ENCODE measurements at regions not wholly inside any gene's neighbourhood (a gene's known extent, or its start where the extent isn't known, plus 50 kb on each side); places are given as distances from the start of the nearest gene placed in this dataset.

DNA sequence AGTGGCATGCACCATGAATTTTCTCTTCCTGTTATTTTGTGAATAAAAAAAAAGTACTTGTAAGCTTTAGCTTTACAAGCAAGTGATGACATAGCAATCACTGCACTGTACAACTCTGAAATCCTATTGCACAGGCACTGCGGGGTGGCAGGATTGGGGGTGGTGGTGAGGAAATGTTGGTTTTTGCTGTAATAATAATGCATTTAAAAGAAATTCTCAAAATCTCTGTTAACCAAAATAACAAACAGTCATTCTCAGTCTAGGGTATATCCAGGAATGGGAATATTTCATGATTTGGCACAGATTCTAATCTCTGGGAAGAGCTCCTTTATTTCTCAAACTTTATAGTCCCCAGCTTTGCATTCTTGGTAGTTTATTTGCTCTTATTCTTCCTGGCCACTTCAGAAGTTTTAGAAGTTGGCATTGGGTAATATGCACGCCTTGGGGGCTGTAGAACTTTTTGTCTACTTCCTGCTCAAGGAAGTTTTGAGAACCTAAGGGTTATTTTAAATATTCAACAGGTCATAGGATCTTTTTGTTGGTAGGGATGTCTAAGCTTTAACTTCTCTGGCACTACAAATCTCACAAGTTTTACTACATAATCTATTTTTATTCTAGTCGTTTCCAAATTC, 353.0 kb upstream of the KLF12 start:
- 34 to 35% methylated on average over 3 of the region's 3 CpGs for WGBS, 2 donors
- H3K27ac ChIP-seq (ENCODE audit: low read depth in 1 of 2, low read length in 2 of 2) = no peak overlapping the region
- ATAC-seq (ENCODE audit: low FRiP score) = no peak

GRCh38 chr13:74485757-74486156, 351.6 kb upstream of the KLF12 start:
- H3K9me3 ChIP-seq (ENCODE audit: control insufficient read depth, low read length) = no peaks in the 10 kb centered on the region
- H3K36me3 ChIP-seq (ENCODE audit: control insufficient read depth in 1 of 2, insufficient read depth in 2 of 2, low read length in 1 of 2) = no peaks in the 10 kb centered on the region
- WGBS, 2 donors = 86 to 95% methylated on average over 1 of the region's 1 CpG
- H3K4me3 ChIP-seq (ENCODE audit: low read length in 2 of 2) = no peak overlapping the region
- no peaks in the 10 kb centered on the region for H3K4me1 ChIP-seq (ENCODE audit: control insufficient read depth in 1 of 2, insufficient read depth in 2 of 2, low read length in 2 of 2)
- ATAC-seq (ENCODE audit: low FRiP score) = no peak
- intact Hi-C loops (cut with DNase I) = no loop called here
- no peak overlapping the region for H3K27ac ChIP-seq (ENCODE audit: low read depth in 1 of 2, low read length in 2 of 2)
- H3K27me3 ChIP-seq (ENCODE audit: control insufficient read depth in 1 of 2, insufficient read depth in 2 of 2, low read length in 1 of 2) = no peaks in the 10 kb centered on the region
- DNase-seq = no peak

More for the DNA sequence above, 353.0 kb upstream of the KLF12 start:
- no peak for DNase-seq
- H3K4me3 ChIP-seq (ENCODE audit: low read length in 2 of 2) = no peak overlapping the region
- intact Hi-C loops (cut with DNase I) = no loop called here
- no peaks in the 10 kb centered on the region for H3K9me3 ChIP-seq (ENCODE audit: control insufficient read depth, low read length)
- no peaks in the 10 kb centered on the region for H3K4me1 ChIP-seq (ENCODE audit: control insufficient read depth in 1 of 2, insufficient read depth in 2 of 2, low read length in 2 of 2)
- no peaks in the 10 kb centered on the region for H3K27me3 ChIP-seq (ENCODE audit: control insufficient read depth in 1 of 2, insufficient read depth in 2 of 2, low read length in 1 of 2)
- H3K36me3 ChIP-seq (ENCODE audit: control insufficient read depth in 1 of 2, insufficient read depth in 2 of 2, low read length in 1 of 2) = no peaks in the 10 kb centered on the region

GRCh38 chr13:74479124-74479523, 344.9 kb upstream of the KLF12 start:
- no peaks in the 10 kb centered on the region for H3K36me3 ChIP-seq (ENCODE audit: control insufficient read depth in 1 of 2, insufficient read depth in 2 of 2, low read length in 1 of 2)
- peaks cover 0 to 2% of the 10 kb centered on the region in 2 donors for H3K27me3 ChIP-seq (ENCODE audit: control insufficient read depth in 1 of 2, insufficient read depth in 2 of 2, low read length in 1 of 2)
- no peaks in the 10 kb centered on the region for H3K9me3 ChIP-seq (ENCODE audit: control insufficient read depth, low read length)
- WGBS, 2 donors = 44 to 53% methylated on average over 2 of the region's 2 CpGs
- no peak overlapping the region for H3K4me3 ChIP-seq (ENCODE audit: low read length in 2 of 2)
- H3K4me1 ChIP-seq (ENCODE audit: control insufficient read depth in 1 of 2, insufficient read depth in 2 of 2, low read length in 2 of 2) = no peaks in the 10 kb centered on the region
- ATAC-seq (ENCODE audit: low FRiP score) (no peak), DNase-seq (no peak)
- no peak overlapping the region for H3K27ac ChIP-seq (ENCODE audit: low read depth in 1 of 2, low read length in 2 of 2)
- intact Hi-C loops (cut with DNase I) = no loop called here

- H3K4me1 ChIP-seq (ENCODE audit: control insufficient read depth in 1 of 2, insufficient read depth in 2 of 2, low read length in 2 of 2) = no peaks in the 10 kb centered on the region
- no peak overlapping the region for H3K27ac ChIP-seq (ENCODE audit: low read depth in 1 of 2, low read length in 2 of 2)
- DNase-seq (no peak), ATAC-seq (ENCODE audit: low FRiP score) (no peak)
- intact Hi-C loops (cut with DNase I) = no loop called here
- no peak overlapping the region for H3K4me3 ChIP-seq (ENCODE audit: low read length in 2 of 2)
- H3K9me3 ChIP-seq (ENCODE audit: control insufficient read depth, low read length) = no peaks in the 10 kb centered on the region
- peaks cover 0 to 2% of the 10 kb centered on the region in 2 donors for H3K27me3 ChIP-seq (ENCODE audit: control insufficient read depth in 1 of 2, insufficient read depth in 2 of 2, low read length in 1 of 2)
- no peaks in the 10 kb centered on the region for H3K36me3 ChIP-seq (ENCODE audit: control insufficient read depth in 1 of 2, insufficient read depth in 2 of 2, low read length in 1 of 2)
Measured at GRCh38 chr13:74476788-74477187, 342.6 kb upstream of the KLF12 start.

- DNase-seq = no peak
- Histone ChIP-seq H3K27me3 (ENCODE audit: control insufficient read depth in 1 of 2, insufficient read depth in 2 of 2, low read length in 1 of 2) (peaks cover 0 to 2% of the 10 kb centered on the region in 2 donors), H3K4me3 (ENCODE audit: low read length in 2 of 2) (no peak overlapping the region), H3K36me3 (ENCODE audit: control insufficient read depth in 1 of 2, insufficient read depth in 2 of 2, low read length in 1 of 2) (no peaks in the 10 kb centered on the region), H3K27ac (ENCODE audit: low read depth in 1 of 2, low read length in 2 of 2) (no peak overlapping the region), H3K9me3 (ENCODE audit: control insufficient read depth, low read length) (no peaks in the 10 kb centered on the region), H3K4me1 (ENCODE audit: control insufficient read depth in 1 of 2, insufficient read depth in 2 of 2, low read length in 2 of 2) (no peaks in the 10 kb centered on the region)
- WGBS, 2 donors = 92 to 100% methylated on average over 1 of the region's 1 CpG
- ATAC-seq (ENCODE audit: low FRiP score) = no peak
- intact Hi-C loops (cut with DNase I) = no loop called here
Measured at GRCh38 chr13:74476365-74476764, 342.2 kb upstream of the KLF12 start.

GRCh38 chr13:74466864-74467263, 332.7 kb upstream of the KLF12 start:
- H3K36me3 ChIP-seq (ENCODE audit: control insufficient read depth in 1 of 2, insufficient read depth in 2 of 2, low read length in 1 of 2) = no peaks in the 10 kb centered on the region
- H3K27me3 ChIP-seq (ENCODE audit: control insufficient read depth in 1 of 2, insufficient read depth in 2 of 2, low read length in 1 of 2) = no peaks in the 10 kb centered on the region
- H3K27ac ChIP-seq (ENCODE audit: low read depth in 1 of 2, low read length in 2 of 2) = no peak overlapping the region
- no peaks in the 10 kb centered on the region for H3K4me1 ChIP-seq (ENCODE audit: control insufficient read depth in 1 of 2, insufficient read depth in 2 of 2, low read length in 2 of 2)
- ATAC-seq (ENCODE audit: low FRiP score) = no peak
- H3K9me3 ChIP-seq (ENCODE audit: control insufficient read depth, low read length) = no peaks in the 10 kb centered on the region
- H3K4me3 ChIP-seq (ENCODE audit: low read length in 2 of 2) = no peak overlapping the region
- intact Hi-C loops (cut with DNase I) = no loop called here
- DNase-seq = no peak

GRCh38 chr13:74466020-74466419, 331.8 kb upstream of the KLF12 start:
- Histone ChIP-seq H3K9me3 (ENCODE audit: control insufficient read depth, low read length) (no peaks in the 10 kb centered on the region), H3K4me1 (ENCODE audit: control insufficient read depth in 1 of 2, insufficient read depth in 2 of 2, low read length in 2 of 2) (no peaks in the 10 kb centered on the region), H3K27me3 (ENCODE audit: control insufficient read depth in 1 of 2, insufficient read depth in 2 of 2, low read length in 1 of 2) (no peaks in the 10 kb centered on the region), H3K4me3 (ENCODE audit: low read length in 2 of 2) (no peak overlapping the region), H3K27ac (ENCODE audit: low read depth in 1 of 2, low read length in 2 of 2) (no peak overlapping the region), H3K36me3 (ENCODE audit: control insufficient read depth in 1 of 2, insufficient read depth in 2 of 2, low read length in 1 of 2) (no peaks in the 10 kb centered on the region)
- ATAC-seq (ENCODE audit: low FRiP score) (no peak), DNase-seq (no peak)
- 92 to 93% methylated on average over 2 of the region's 2 CpGs for WGBS, 2 donors
- intact Hi-C loops (cut with DNase I) = no loop called here

DNA sequence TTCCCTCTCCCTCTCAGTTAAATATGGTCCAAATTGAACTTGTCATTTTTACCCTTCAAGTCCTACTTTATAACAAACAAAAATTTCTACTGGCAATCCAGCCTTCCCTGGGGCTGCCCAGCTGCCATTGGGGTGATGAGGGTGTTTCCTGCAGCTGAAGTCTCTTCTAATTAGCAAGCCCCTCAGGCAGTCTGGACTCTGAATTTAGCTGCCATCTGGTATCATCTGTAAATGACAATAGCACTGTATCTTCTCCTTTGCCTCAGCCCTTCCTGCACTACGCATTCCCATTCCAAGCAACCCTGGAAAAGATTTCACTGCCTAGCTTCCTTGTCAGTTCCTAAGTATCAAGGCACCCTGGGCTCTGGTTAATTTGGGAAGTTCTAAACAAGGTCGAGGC, 331.1 kb upstream of the KLF12 start:
- H3K27ac ChIP-seq (ENCODE audit: low read depth in 1 of 2, low read length in 2 of 2) = no peak overlapping the region
- intact Hi-C loops (cut with DNase I) = no loop called here
- no peaks in the 10 kb centered on the region for H3K36me3 ChIP-seq (ENCODE audit: control insufficient read depth in 1 of 2, insufficient read depth in 2 of 2, low read length in 1 of 2)
- DNase-seq (no peak), ATAC-seq (ENCODE audit: low FRiP score) (no peak)
- no peaks in the 10 kb centered on the region for H3K9me3 ChIP-seq (ENCODE audit: control insufficient read depth, low read length)
- 84 to 90% methylated on average over 2 of the region's 2 CpGs for WGBS, 2 donors
- no peaks in the 10 kb centered on the region for H3K4me1 ChIP-seq (ENCODE audit: control insufficient read depth in 1 of 2, insufficient read depth in 2 of 2, low read length in 2 of 2)
- H3K4me3 ChIP-seq (ENCODE audit: low read length in 2 of 2) = no peak overlapping the region
- H3K27me3 ChIP-seq (ENCODE audit: control insufficient read depth in 1 of 2, insufficient read depth in 2 of 2, low read length in 1 of 2) = no peaks in the 10 kb centered on the region

DNA sequence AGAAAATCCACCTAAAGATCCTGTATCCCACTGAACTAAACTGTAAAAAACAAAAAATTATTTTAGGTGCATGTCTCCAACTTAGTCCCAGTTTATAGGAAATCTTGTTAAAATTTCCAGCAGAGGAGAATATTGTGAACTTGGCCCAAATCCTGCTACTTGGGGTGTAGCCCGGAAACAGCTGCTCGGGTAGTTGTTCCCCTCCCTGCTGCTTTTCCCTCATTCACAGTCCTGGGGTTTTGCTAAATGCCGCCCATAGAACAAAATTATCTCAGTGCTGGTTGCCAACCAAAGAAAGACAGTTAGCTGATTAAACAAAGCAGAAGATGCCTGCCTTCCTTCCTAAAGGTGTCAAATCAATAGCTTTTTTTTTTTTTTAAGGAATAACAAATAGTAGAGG, 330.5 kb upstream of the KLF12 start:
- Histone ChIP-seq H3K4me1 (ENCODE audit: control insufficient read depth in 1 of 2, insufficient read depth in 2 of 2, low read length in 2 of 2) (no peaks in the 10 kb centered on the region), H3K4me3 (ENCODE audit: low read length in 2 of 2) (no peak overlapping the region), H3K27me3 (ENCODE audit: control insufficient read depth in 1 of 2, insufficient read depth in 2 of 2, low read length in 1 of 2) (no peaks in the 10 kb centered on the region), H3K36me3 (ENCODE audit: control insufficient read depth in 1 of 2, insufficient read depth in 2 of 2, low read length in 1 of 2) (no peaks in the 10 kb centered on the region), H3K27ac (ENCODE audit: low read depth in 1 of 2, low read length in 2 of 2) (no peak overlapping the region), H3K9me3 (ENCODE audit: control insufficient read depth, low read length) (no peaks in the 10 kb centered on the region)
- DNase-seq = no peak
- intact Hi-C loops (cut with DNase I) = no loop called here
- WGBS, 2 donors = 30 to 31% methylated on average over 3 of the region's 3 CpGs
- ATAC-seq (ENCODE audit: low FRiP score) = no peak
